H1 (cell line): ENCODE measurements at regions not wholly inside any gene's neighbourhood (a gene's known extent, or its start where the extent isn't known, plus 50 kb on each side); places are given as distances from the start of the nearest gene placed in this dataset.

Experiments
- CTCF ChIA-PET: fragments of 300-600 bp; sonication (Branson Sonifier 250); formaldehyde crosslinking; loops from one replicate; lab custom pipeline; 2021; ENCODE audit not compliant: partially characterized antibody; lab: Charles Lee
- POLR2A ChIA-PET: fragments of 300-600 bp; sonication (Branson Sonifier 250); formaldehyde crosslinking; loops from one replicate; lab custom pipeline; 2021; ENCODE audit warnings: inconsistent platforms; ENCODE audit not compliant: partially characterized antibody; lab: Charles Lee
- DNase-seq, 2 experiments: peaks; one replicate each; pipeline versions ENCODE4 v3.0.0 to v3.0.0-alpha.2; 2010 to 2022; ENCODE audit warnings: low spot score in 2 of 2, low read depth in 1 of 2, mixed read lengths in 1 of 2
- FAIRE-seq: peaks from 2 replicates; lab custom pipeline; 2011; peaks lifted over from hg19 to GRCh38; lab: Jason Lieb, UNC
- H2AFZ ChIP-seq: 2 replicates; pipeline ENCODE4 v1.8.1; 2012; ENCODE audit warnings: low read length, inconsistent platforms
- H2AK5ac ChIP-seq: 2 replicates; pipeline ENCODE4 v1.6.1; 2013; ENCODE audit warnings: low read depth, low read length
- H2BK120ac ChIP-seq: replicated peaks from 2 replicates; pipeline ENCODE3; 2013; ENCODE audit warnings: low read depth, low read length, inconsistent platforms
- H2BK12ac ChIP-seq: 2 replicates; pipeline ENCODE4 v1.6.1; 2013; ENCODE audit warnings: low read depth, low read length
- H2BK15ac ChIP-seq: 2 replicates; pipeline ENCODE4 v1.6.1; 2013; ENCODE audit warnings: low read length
- H2BK20ac ChIP-seq: 2 replicates; pipeline ENCODE4 v1.6.1; 2013; ENCODE audit warnings: low read length
- H2BK5ac ChIP-seq: 2 replicates; pipeline ENCODE4 v1.6.1; 2013; ENCODE audit warnings: low read depth, low read length
- H3K14ac ChIP-seq: 2 replicates; pipeline ENCODE4 v1.6.1; 2013; ENCODE audit warnings: inconsistent platforms; ENCODE audit not compliant: insufficient read length
- H3K18ac ChIP-seq: 2 replicates; pipeline ENCODE4 v1.6.1; 2013; ENCODE audit warnings: low read length; ENCODE audit errors: extremely low read depth
- H3K23ac ChIP-seq: 2 replicates; pipeline ENCODE4 v1.6.1; 2013; ENCODE audit warnings: inconsistent platforms; ENCODE audit not compliant: insufficient read length
- H3K23me2 ChIP-seq: 2 replicates; pipeline ENCODE4 v1.6.1; 2013; ENCODE audit warnings: low read depth, low read length
- H3K27ac ChIP-seq: 2 replicates; pipeline ENCODE4 v1.6.1; 2011; ENCODE audit warnings: low read depth, low read length, inconsistent platforms
- H3K27me3 ChIP-seq, 4 experiments: replicated peaks in 1 of 4; 1 replicate in 1 of 4; 2 replicates in 3 of 4; pipeline versions ENCODE4 v1.6.1 to v1.8.1; 2011 to 2013; ENCODE audit warnings: low read length in 3 of 4, mild to moderate bottlenecking in 3 of 4, inconsistent platforms in 2 of 4, mixed read lengths in 2 of 4, moderate library complexity in 1 of 4; ENCODE audit not compliant: control insufficient read depth in 3 of 4, insufficient read depth in 3 of 4; ENCODE audit errors: extremely low read depth in 1 of 4
- H3K36me3 ChIP-seq, 4 experiments: 2 replicates each; pipeline versions ENCODE4 v1.6.1 to v1.8.1; 2011 to 2013; ENCODE audit warnings: mild to moderate bottlenecking in 4 of 4, low read length in 3 of 4, moderate library complexity in 2 of 4, control low read depth in 1 of 4, inconsistent platforms in 1 of 4; ENCODE audit not compliant: insufficient read depth in 4 of 4, control insufficient read depth in 2 of 4
- H3K4ac ChIP-seq: replicated peaks from 2 replicates; pipeline ENCODE3; 2013; ENCODE audit warnings: low read length, low read depth, mixed read lengths, inconsistent platforms; ENCODE audit not compliant: insufficient read length
- H3K4me1 ChIP-seq, 4 experiments: replicated peaks in 1 of 4; 1 replicate in 1 of 4; 2 replicates in 3 of 4; pipeline versions ENCODE4 v1.6.1 to v1.8.1; 2011 to 2013; ENCODE audit warnings: low read length in 3 of 4, inconsistent platforms in 2 of 4, mixed read lengths in 1 of 4; ENCODE audit not compliant: insufficient read depth in 4 of 4, control insufficient read depth in 3 of 4
- H3K4me2 ChIP-seq, 2 experiments: 2 replicates each; pipeline versions ENCODE4 v1.6.1 to v1.8.1; 2011 to 2013; ENCODE audit warnings: low read depth in 2 of 2, low read length in 2 of 2, control low read depth in 1 of 2, inconsistent platforms in 1 of 2, mild to moderate bottlenecking in 1 of 2; ENCODE audit not compliant: insufficient read depth in 1 of 2
- H3K4me3 ChIP-seq, 4 experiments: fragments of 200-600, 300-600 bp in 1 of 4; sonication (generic), shearing (Covaris generic), sonication (Bioruptor Twin) in 1 of 4; 2 replicates each; pipeline versions ENCODE4 v1.5.1 to v1.8.1; 2011 to 2016; ENCODE audit warnings: low read length in 4 of 4, low read depth in 3 of 4, control low read depth in 2 of 4, inconsistent platforms in 2 of 4, mild to moderate bottlenecking in 2 of 4, mixed read lengths in 1 of 4, moderate library complexity in 1 of 4; ENCODE audit not compliant: insufficient read depth in 2 of 4; ENCODE audit errors: extremely low read depth in 1 of 4
- H3K56ac ChIP-seq: replicated peaks from 2 replicates; pipeline ENCODE3; 2013; ENCODE audit warnings: low read depth, mild to moderate bottlenecking, mixed read lengths, low read length, inconsistent platforms; ENCODE audit not compliant: insufficient read length
- H3K79me1 ChIP-seq: 2 replicates; pipeline ENCODE4 v1.6.1; 2013; ENCODE audit warnings: low read depth, low read length, control low read depth
- H3K79me2 ChIP-seq, 2 experiments: 2 replicates each; pipeline versions ENCODE4 v1.6.1 to v1.8.1; 2012 to 2013; ENCODE audit warnings: low read length in 2 of 2, mild to moderate bottlenecking in 2 of 2, inconsistent platforms in 1 of 2; ENCODE audit not compliant: insufficient read depth in 2 of 2, control insufficient read depth in 1 of 2
- H3K9ac ChIP-seq, 4 experiments: replicated peaks in 1 of 4; 1 replicate in 1 of 4; 2 replicates in 3 of 4; pipeline versions ENCODE4 v1.6.1 to v1.8.1; 2011 to 2013; ENCODE audit warnings: low read depth in 3 of 4, low read length in 3 of 4, control low read depth in 2 of 4, mild to moderate bottlenecking in 2 of 4, moderate library complexity in 2 of 4, inconsistent platforms in 1 of 4; ENCODE audit errors: extremely low read depth in 1 of 4
- H3K9me3 ChIP-seq, 2 experiments: 2 replicates each; pipeline versions ENCODE4 v1.6.1 to v1.8.1; 2012 to 2013; ENCODE audit warnings: mild to moderate bottlenecking in 2 of 2, moderate library complexity in 2 of 2, control low read depth in 1 of 2, inconsistent platforms in 1 of 2, low read depth in 1 of 2, low read length in 1 of 2, mixed read lengths in 1 of 2; ENCODE audit not compliant: insufficient read depth in 2 of 2
- H4K20me1 ChIP-seq, 2 experiments: replicated peaks in 1 of 2; 2 replicates each; pipeline versions ENCODE3 to v1.8.1; 2011 to 2013; ENCODE audit warnings: inconsistent platforms in 2 of 2, low read length in 2 of 2, mild to moderate bottlenecking in 1 of 2; ENCODE audit not compliant: insufficient read depth in 2 of 2, control insufficient read depth in 1 of 2
- H4K5ac ChIP-seq: 2 replicates; pipeline ENCODE4 v1.6.1; 2013; ENCODE audit warnings: low read length, low read depth, mixed read lengths, inconsistent platforms; ENCODE audit not compliant: insufficient read length
- H4K8ac ChIP-seq: 2 replicates; pipeline ENCODE4 v1.8.0; 2013; ENCODE audit warnings: mild to moderate bottlenecking, moderate library complexity, low read length, inconsistent platforms; ENCODE audit not compliant: insufficient read depth; ENCODE audit errors: extremely low read depth
- H4K91ac ChIP-seq: replicated peaks from 2 replicates; pipeline ENCODE3; 2013; ENCODE audit warnings: low read length, mixed read lengths, inconsistent platforms; ENCODE audit not compliant: insufficient read length
- CBX5 ChIP-seq: fragments of 300-800, 300-1000 bp; sonication (generic); IDR thresholded peaks from 2 replicates; pipeline ENCODE4 v1.7.1; 2016; ENCODE audit warnings: antibody characterized with exemption, low read length, low read depth
- CREB1 ChIP-seq: IDR thresholded peaks from 2 replicates; pipeline ENCODE4 v1.6.1; 2012; ENCODE audit warnings: inconsistent platforms
- EGR1 ChIP-seq: IDR thresholded peaks from 2 replicates; pipeline ENCODE4 v1.6.1; 2011; ENCODE audit warnings: low read depth, low read length, borderline replicate concordance
- EP300 ChIP-seq, 2 experiments: IDR thresholded peaks; 1 replicate in 1 of 2; 2 replicates in 1 of 2; pipeline ENCODE4 v1.6.1; 2011 to 2012; ENCODE audit warnings: low read depth in 2 of 2, low read length in 2 of 2, mild to moderate bottlenecking in 2 of 2, borderline replicate concordance in 1 of 2, inconsistent platforms in 1 of 2, moderate library complexity in 1 of 2
- FOSL1 ChIP-seq: IDR thresholded peaks from 2 replicates; pipeline ENCODE4 v1.6.1; 2011; ENCODE audit warnings: mild to moderate bottlenecking, low read depth, low read length, moderate library complexity; ENCODE audit not compliant: insufficient read depth
- KDM5A ChIP-seq: fragments of 200-600 bp; IDR thresholded peaks from 2 replicates; pipeline ENCODE4 v1.7.1; 2012; ENCODE audit warnings: mild to moderate bottlenecking, low read length, inconsistent platforms, mixed read lengths
- RBBP5 ChIP-seq: IDR thresholded peaks from 2 replicates; pipeline ENCODE4 v1.7.1; 2012; ENCODE audit warnings: low read depth, mild to moderate bottlenecking, inconsistent platforms, low read length, moderate library complexity, borderline replicate concordance
- SUZ12 ChIP-seq: fragments of 200-600 bp; sonication (generic); IDR thresholded peaks from 2 replicates; pipeline ENCODE4 v1.6.1; 2012; ENCODE audit warnings: mild to moderate bottlenecking, inconsistent platforms, low read length, moderate library complexity, mixed read lengths
- TCF12 ChIP-seq: IDR thresholded peaks from 2 replicates; pipeline ENCODE4 v1.6.1; 2011; ENCODE audit warnings: low read depth, mild to moderate bottlenecking, low read length
- WGBS, 2 experiments: shearing (Covaris generic) in 1 of 2; methylation state at CpG; one replicate each; pipeline versions ENCODE4 v1.1.6 to v1.1.7; 2013 to 2015; ENCODE audit warnings: low lambda C conversion rate in 2 of 2, mixed read lengths in 2 of 2, inconsistent platforms in 1 of 2, low coverage in 1 of 2, missing lambda C conversion rate in 1 of 2; ENCODE audit not compliant: insufficient replicate concordance in 2 of 2, insufficient coverage in 1 of 2, insufficient read length in 1 of 2; ENCODE audit errors: extremely low coverage in 1 of 2, missing lambda C conversion rate in 1 of 2; 5-methylcytosine and 5-hydroxymethylcytosine counted together
- TF ChIP-seq, protein P1 (sequence below): IDR thresholded peaks from 2 replicates; pipeline ENCODE4 v1.6.1; 2011; ENCODE audit warnings: low read depth, mild to moderate bottlenecking, low read length; ENCODE audit not compliant: insufficient read depth
- TF ChIP-seq, protein P2 (sequence below): IDR thresholded peaks from 2 replicates; pipeline ENCODE4 v1.6.1; 2012; ENCODE audit warnings: inconsistent platforms
- TF ChIP-seq, protein P3 (sequence below): IDR thresholded peaks from 2 replicates; pipeline ENCODE4 v1.6.1; 2012; ENCODE audit warnings: low read length, inconsistent platforms

DNA sequence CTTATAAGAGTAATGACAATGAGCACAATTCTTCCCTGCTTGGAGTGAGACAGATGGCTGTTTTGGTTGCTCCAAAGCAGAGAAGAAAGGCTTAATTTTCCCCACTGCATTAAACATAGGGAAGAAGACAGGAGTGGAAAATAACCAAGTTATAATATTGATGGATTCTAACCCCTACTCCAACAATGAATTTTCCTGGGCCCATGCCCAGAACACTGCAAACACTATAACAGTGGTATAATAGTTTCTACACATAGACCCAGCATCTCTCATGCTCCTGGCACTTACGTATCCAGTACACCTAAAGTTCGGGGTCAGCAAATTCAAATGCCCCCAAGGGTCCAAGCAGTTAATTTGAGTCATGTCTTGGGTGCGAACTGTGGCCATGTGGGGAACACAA lies 613.4 kb downstream of the PLCL1 start:
- Histone ChIP-seq H3K18ac (no peak overlapping the region), H4K8ac (no peak overlapping the region), H4K20me1 (no peaks in the 10 kb centered on the region), H3K27ac (no peak overlapping the region), H3K27me3 (no peaks in the 10 kb centered on the region), H2AK5ac (no peak overlapping the region), H3K23ac (no peak overlapping the region), H2AFZ (no peak overlapping the region), H4K5ac (no peak overlapping the region), H3K79me1 (no peaks in the 10 kb centered on the region), H2BK5ac (no peak overlapping the region), H3K4me1 (no peaks in the 10 kb centered on the region), H3K9ac (no peak overlapping the region), H2BK20ac (no peak overlapping the region), H3K4me3 (no peak overlapping the region), H3K4ac (no peak overlapping the region), H3K79me2 (no peaks in the 10 kb centered on the region), H3K9me3 (no peaks in the 10 kb centered on the region), H3K4me2 (no peak overlapping the region), H4K91ac (no peak overlapping the region), H3K14ac (no peak overlapping the region), H2BK120ac (no peak overlapping the region), H3K36me3 (no peaks in the 10 kb centered on the region), H2BK12ac (no peak overlapping the region), H3K56ac (no peak overlapping the region), H3K23me2 (no peaks in the 10 kb centered on the region), H2BK15ac (no peak overlapping the region)
- DNase-seq (no peak), FAIRE-seq (no peak)
- CTCF ChIA-PET: no interaction called here
- WGBS, 2 experiments: 98% methylated on average over 3 of the region's 3 CpGs; no CpG with 5 or more reads in 1 of the 2 experiments
- POLR2A ChIA-PET: no interaction called here
- TF ChIP-seq EP300 (IDR thresholded peaks at IDR 0.05; ENCODE audit: borderline replicate concordance in 1 of 2, low read depth in 2 of 2, low read length in 2 of 2) (no peak), EGR1 (no peak), RBBP5 (no peak), FOSL1 (no peak), CREB1 (no peak), SUZ12 (no peak), CBX5 (no peak), KDM5A (no peak), TCF12 (no peak)
- TF ChIP-seq, protein P1, sequence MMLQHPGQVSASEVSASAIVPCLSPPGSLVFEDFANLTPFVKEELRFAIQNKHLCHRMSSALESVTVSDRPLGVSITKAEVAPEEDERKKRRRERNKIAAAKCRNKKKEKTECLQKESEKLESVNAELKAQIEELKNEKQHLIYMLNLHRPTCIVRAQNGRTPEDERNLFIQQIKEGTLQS: no peak
- TF ChIP-seq, protein P2, sequence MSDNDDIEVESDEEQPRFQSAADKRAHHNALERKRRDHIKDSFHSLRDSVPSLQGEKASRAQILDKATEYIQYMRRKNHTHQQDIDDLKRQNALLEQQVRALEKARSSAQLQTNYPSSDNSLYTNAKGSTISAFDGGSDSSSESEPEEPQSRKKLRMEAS: no peak
- TF ChIP-seq, protein P3, sequence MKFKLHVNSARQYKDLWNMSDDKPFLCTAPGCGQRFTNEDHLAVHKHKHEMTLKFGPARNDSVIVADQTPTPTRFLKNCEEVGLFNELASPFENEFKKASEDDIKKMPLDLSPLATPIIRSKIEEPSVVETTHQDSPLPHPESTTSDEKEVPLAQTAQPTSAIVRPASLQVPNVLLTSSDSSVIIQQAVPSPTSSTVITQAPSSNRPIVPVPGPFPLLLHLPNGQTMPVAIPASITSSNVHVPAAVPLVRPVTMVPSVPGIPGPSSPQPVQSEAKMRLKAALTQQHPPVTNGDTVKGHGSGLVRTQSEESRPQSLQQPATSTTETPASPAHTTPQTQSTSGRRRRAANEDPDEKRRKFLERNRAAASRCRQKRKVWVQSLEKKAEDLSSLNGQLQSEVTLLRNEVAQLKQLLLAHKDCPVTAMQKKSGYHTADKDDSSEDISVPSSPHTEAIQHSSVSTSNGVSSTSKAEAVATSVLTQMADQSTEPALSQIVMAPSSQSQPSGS: no peak
